ENCODE measurements at regions not wholly inside any gene's neighbourhood (a gene's known extent, or its start where the extent isn't known, plus 50 kb on each side); places are given as distances from the start of the nearest gene placed in this dataset.

GRCh38 chr6:4446982-4447381 is 311.6 kb upstream of the ECI2 start:
- TF ChIP-seq CTCF (IDR thresholded peaks at IDR 0.05; ENCODE audit: borderline replicate concordance, insufficient read depth, low read depth, low read length) = no peak

GRCh38 chr6:4441981-4442434 is 306.6 kb upstream of the ECI2 start:
- H3K4me3 ChIP-seq (ENCODE audit: low read depth, low read length) = no peak overlapping the region
- TF ChIP-seq CTCF (IDR thresholded peaks at IDR 0.05; ENCODE audit: borderline replicate concordance, insufficient read depth, low read depth, low read length) = no peak

More at GRCh38 chr6:4446982-4447381, 311.6 kb upstream of the ECI2 start:
- H3K4me3 ChIP-seq (ENCODE audit: low read depth, low read length) = no peak overlapping the region

- no peak overlapping the region for H3K4me3 ChIP-seq (ENCODE audit: low read depth, low read length)
- no peak for TF ChIP-seq CTCF (IDR thresholded peaks at IDR 0.05; ENCODE audit: borderline replicate concordance, insufficient read depth, low read depth, low read length)
Observed at GRCh38 chr6:4439159-4439558, 303.8 kb upstream of the ECI2 start.

GRCh38 chr6:4437342-4437741 is 302.0 kb upstream of the ECI2 start:
- TF ChIP-seq CTCF (IDR thresholded peaks at IDR 0.05; ENCODE audit: borderline replicate concordance, insufficient read depth, low read depth, low read length) = no peak
- no peak overlapping the region for H3K4me3 ChIP-seq (ENCODE audit: low read depth, low read length)

- TF ChIP-seq CTCF (IDR thresholded peaks at IDR 0.05; ENCODE audit: borderline replicate concordance, insufficient read depth, low read depth, low read length) = no peak
Observed at GRCh38 chr6:4435981-4436445, 300.6 kb upstream of the ECI2 start.

GRCh38 chr6:4434655-4435054 is 299.3 kb upstream of the ECI2 start:
- H3K4me3 ChIP-seq (ENCODE audit: low read depth, low read length) = no peak overlapping the region

More at GRCh38 chr6:4435981-4436445, 300.6 kb upstream of the ECI2 start:
- H3K4me3 ChIP-seq (ENCODE audit: low read depth, low read length) = no peak overlapping the region

More at GRCh38 chr6:4434655-4435054, 299.3 kb upstream of the ECI2 start:
- TF ChIP-seq CTCF (IDR thresholded peaks at IDR 0.05; ENCODE audit: borderline replicate concordance, insufficient read depth, low read depth, low read length) = no peak

Data from GM12875 (cell line).